IPS DF 4.7 (cell line): ENCODE measurements at regions not wholly inside any gene's neighbourhood (a gene's known extent, or its start where the extent isn't known, plus 50 kb on each side); places are given as distances from the start of the nearest gene placed in this dataset.

Experiments
- DNase-seq: peaks from one replicate; pipeline ENCODE4 v3.0.0-alpha.2; 2013; ENCODE audit warnings: low spot score; ENCODE audit errors: extremely low read depth

DNA sequence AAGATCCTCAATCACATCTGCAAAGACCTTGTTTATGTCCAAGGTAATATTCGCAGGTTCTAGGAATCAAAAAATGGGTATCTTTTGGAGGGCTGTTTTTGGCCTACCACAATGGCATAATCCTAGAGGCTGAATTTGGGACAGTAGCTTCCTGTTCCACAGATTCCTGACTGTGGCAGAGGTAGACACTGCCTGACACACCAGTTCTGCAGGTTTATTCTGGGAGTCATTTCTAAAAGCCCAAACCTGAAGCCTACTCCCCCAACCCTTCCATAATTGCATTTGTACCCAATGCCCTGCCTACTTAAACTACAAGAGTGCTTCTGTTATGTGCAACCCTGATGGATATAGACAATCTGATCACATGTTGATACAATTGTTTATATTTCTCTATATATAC lies 378.9 kb downstream of the PCNX1 start:
- no peak for DNase-seq

GRCh38 chr14:71287567-71287966 lies 380.3 kb downstream of the PCNX1 start:
- no peak for DNase-seq

DNA sequence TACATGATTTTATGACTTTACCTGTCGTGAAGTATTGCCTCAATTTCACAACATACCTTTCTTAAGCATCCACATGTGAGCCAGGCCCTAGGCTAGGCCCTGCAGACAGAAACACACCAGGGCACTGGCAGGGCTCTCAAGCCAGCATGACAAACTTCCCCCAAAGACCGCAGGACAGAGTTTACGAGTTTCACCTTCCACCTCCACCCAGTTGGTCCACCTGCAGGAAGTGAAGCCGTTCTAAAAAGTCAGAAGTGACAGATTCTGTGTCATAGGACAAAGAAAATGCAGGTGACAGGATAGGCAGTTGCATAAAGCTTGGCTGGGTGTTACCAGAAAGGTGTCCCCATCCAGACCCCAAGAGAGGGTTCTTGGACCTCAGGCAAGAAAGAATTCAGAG lies 382.3 kb downstream of the PCNX1 start:
- no peak for DNase-seq

GRCh38 chr14:71290301-71290700 lies 383.0 kb downstream of the PCNX1 start:
- no peak for DNase-seq

DNA sequence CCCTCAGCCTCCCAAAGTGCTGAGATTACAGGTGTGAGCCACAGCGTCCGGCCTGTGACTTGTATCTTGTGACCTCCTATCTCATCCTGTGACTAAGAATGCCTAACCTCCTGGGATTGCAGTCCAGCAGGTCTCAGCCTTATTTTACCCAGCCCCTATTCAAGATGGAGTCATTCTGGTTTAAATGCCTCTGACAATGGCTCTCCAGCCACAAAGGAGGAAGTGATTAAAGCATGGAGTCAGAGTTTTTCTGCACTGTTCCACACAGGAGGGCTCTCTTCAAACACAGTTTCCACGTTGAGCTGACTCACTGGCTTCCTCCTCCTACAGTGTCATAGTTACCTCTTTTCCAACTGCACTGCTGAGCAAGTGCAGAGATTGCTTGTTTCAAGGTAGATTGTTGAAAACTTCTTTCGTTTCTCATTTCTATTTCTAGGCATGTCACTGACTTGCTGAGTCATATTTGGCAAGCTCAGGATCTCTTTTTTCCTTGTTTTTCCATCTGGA lies 383.8 kb downstream of the PCNX1 start:
- no peak for DNase-seq

GRCh38 chr14:71296184-71296583 lies 388.9 kb downstream of the PCNX1 start:
- DNase-seq, result no peak

DNA sequence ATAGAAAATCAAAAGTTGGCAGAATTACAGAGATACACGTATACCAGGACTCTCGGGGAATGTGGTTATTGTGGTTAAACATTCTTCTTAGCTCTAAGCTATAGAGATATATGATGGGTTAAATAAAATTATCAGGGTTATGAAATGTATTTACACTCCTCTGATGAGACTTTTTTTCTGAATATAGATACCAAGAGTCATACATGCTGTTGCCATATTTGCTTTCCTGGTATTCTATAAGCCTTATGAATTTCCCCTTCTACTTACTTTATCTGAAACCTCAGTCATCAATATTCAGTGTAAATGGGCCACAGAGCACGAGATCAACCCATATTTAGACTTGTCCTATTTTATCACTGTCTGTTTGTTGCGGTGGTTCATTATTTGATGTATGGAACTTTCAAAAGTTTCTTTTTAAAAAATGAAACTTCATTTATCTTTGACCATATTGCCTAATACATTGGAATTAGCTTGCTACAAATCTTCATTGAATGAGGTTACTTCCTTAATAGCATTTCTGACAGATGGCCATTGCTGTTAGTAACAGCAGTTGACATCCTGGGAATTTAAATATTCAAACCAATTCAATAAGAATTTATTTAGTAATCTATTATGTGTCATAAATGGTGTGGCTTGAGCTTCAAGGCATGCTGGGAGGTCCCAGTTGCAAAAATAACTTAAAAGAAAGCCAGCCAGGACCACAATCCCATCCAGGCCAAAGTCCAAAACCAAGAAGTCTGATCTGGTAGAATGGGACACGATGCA lies 393.5 kb downstream of the PCNX1 start:
- DNase-seq, result no peak

- no peak for DNase-seq
Observed at GRCh38 chr14:71301611-71302010, 394.4 kb downstream of the PCNX1 start.

- DNase-seq, result no peak
Observed at GRCh38 chr14:71304690-71305089, 397.4 kb downstream of the PCNX1 start.

DNA sequence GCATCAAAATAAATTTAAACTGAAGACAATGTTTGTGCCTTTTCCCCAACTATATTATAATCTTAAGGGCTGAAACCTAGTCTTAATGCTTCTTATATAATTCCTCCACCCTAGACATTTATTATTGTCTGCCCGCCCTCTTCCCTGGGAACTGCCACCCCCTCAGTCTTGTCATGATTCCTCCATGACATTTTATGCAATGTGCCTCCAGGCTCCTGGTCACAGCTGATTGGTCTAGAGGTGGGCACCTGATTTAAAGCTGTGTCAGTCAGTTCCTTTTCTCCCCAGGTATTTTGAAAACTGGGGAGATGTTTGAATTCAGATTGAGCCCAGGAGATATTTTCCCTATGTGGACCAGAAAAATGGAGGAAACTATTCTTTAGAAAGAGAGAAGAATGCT lies 401.4 kb downstream of the PCNX1 start:
- DNase-seq, result no peak

DNA sequence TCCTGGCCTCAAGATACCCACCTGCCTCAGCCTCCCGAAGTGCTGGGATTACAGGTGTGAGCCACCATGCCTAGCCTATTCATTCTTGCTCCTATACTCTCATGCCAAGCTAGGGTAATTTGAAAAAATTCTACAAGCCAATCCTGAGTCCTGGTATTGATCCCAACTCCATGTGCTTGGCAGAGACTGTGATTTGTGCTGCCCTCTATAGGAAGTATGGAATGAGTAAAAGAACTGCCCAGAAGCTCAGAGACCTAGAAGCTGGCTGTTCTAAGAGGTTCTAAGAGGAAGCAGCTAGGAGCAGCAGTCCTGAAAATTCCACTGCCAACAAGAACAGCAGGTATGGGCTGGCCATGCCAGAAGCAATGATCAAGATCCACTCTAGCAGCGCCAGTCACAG lies 402.5 kb downstream of the PCNX1 start:
- DNase-seq, result no peak

DNA sequence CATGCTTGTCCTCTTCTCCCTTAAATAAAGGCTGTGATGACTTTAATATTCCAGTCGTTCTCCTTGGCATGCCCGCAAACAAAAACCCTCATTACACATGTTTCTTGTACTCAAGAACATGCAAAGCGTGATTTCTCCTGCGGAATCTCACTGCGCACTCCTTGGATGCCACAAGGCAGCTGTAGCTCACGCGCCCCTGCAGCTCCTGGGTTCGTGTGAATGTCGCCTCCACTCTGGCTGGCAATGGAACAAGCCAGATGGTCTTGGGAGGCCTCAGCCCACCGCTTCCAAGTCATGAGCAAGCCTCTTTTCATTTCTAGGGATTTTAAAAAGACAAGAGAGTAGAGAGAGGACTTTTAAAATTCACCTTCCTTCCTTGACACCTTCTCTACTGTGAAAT lies 403.8 kb downstream of the PCNX1 start:
- no peak for DNase-seq

DNA sequence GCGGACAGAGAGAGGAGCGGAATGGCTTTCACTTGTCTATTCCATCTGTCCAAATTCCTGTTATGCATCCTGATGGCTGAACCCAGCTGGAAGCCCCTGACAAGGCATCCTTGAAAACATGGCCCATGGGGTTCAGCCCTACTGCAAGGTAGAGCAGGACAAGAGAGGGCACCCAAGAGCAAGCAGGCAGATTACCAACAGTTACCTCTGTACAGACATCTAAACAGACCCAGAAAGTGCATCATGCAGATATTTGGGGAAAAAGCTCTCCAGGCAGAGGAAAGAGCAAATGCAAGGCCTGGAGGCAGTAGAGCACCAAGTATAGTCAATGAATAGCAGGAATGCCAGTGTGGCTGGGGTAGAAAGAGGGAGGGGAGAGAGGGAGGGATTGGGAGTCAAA lies 407.5 kb downstream of the PCNX1 start:
- no peak for DNase-seq

- no peak for DNase-seq
Observed at GRCh38 chr14:71317385-71318096, 410.3 kb downstream of the PCNX1 start.

DNA sequence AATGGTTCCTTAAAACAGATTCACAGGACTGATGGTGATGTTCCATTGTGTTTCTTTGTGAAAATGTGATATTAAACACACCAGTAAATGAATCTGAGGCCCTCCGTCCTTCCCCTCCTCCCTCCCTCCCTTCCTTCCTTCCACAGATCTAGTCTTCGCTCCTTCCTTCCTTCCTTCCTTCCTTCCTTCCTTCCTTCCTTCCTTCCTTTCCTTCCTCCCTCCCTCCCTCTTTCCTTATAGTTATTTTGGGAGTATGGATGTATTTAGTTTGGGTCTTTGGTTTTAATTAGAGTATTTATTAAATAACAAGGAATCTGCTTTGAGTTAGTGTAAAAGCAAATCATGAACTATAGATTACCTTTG lies 410.8 kb downstream of the PCNX1 start:
- no peak for DNase-seq

DNA sequence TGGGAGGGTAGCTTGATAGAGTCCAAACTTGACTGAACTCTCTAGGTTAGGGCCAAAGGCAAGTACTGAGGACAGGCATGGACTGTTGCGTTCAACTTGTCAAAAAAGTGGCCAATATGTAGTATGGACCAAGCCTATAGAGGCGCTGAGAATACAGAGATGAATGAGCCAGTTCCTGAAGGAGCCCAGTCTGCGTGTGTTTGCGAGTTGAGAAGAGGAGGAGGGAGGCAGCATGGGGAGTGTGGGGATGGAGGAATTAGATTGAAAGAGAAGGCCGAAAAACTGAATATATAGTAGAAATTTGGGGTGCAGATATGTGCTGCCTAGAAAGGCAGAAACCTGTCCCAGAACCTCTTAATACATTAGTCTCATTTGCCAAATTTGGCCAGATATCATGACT lies 412.4 kb downstream of the PCNX1 start:
- DNase-seq, result no peak

DNA sequence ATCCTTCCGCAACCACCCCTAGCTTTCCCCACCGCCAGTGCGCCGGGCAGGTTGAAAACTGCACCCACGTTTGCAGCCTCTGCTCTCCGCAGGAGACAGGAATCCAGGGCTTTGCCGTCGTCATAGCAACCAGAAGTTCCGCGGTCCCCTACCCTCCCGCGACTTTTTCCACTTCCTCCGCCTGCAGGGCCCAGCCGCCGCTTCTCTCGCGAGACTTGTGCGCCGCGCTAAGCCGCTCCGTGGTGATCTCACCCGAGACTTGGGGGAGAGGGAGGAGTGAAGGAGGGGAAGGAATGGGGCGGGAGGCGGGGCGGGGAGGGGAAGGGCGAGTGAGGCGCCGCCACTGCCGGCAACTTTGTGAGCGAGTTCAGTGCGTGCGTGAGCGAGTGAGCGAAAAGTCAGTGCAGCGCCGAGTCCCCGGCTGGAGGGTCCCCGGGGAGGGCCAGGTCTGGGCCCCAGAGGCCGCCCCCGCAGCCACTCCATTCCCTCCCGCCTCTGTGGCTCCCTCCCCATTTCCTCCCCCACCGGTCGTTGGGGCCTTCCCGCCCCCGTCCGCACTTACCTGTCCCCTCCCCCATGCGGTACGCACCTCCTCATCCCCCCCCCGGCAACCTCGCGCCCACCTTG lies 413.0 kb downstream of the PCNX1 start, which contains the start of gene SIPA1L1:
Gene SIPA1L1 (plus strand): TSS at position 370 of the 627 bp plus-strand sequence.
- peak; percentile 97 for DNase-seq

DNA sequence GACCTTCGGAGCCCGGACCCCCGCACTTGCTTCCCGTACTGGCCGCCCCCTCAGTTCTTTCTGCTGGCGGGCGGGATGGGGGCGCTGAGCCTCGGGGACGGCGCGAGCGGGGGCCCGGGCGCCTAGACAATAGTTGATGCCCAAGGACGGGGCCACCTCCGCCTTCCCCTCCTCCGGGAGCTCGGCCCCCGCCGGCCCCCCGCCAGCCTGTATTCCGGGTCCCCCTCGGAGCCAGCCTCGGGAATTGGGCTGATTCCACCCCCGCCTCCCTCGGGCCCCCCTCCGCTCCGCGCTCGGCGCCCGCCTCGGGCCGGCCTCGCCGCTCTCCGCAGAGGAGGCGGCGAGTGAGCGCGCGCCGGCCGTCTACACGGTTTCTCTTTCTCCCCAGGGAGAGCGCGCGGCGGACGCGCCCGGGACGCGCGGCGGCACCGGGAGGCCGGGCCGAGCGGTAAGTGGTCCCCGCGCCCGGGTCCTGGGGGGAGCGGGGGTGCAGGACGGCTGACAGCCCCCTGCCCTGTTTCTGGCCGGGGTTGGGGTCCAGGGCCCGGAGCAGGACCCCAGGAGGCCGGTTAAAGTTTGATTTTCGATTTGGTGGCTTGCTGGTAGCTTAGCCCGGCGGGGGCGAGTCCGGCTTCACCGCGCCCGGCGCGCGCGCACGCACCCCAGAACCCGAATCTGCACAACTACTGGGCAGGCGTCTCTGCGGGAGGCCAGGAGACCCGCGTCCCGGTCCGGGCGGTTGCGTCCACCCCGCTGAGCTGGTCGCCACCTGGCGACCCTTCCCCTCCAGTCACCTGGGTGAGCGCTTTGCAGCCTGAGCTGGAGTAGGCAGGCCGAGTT lies 413.7 kb downstream of the PCNX1 start:
- DNase-seq, result no peak

GRCh38 chr14:71321574-71322315 lies 414.5 kb downstream of the PCNX1 start:
- DNase-seq, result peak; percentile 44

DNA sequence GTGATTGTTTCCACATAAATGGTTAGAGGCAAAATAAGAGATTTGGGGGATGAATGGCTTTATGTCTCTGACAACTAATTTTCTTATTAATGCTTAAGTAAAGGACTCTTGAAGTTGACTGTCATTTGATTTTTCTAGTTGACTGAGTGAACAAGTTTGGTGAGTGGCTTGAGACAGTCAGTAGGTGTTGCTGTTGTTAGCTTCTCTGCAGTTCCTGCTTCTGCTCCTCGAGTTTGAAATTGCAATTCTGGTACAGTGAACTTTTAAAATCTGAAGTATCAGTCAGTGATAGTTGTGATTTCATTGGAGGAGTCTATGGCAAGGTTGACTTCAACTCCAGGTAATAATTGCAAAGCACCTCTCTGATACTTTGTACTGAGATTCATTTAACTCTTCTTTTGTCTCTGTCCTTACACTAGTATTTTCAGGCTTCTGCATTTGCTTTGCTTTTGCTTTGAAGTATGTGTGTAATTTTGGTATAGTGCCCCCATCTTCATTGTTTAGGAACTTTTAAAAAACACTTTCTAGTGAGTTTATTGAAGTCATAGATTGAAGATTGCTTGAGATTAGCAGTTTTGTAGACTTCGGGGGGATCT lies 415.5 kb downstream of the PCNX1 start:
- DNase-seq, result no peak
